ENCODE measurements at regions not wholly inside any gene's neighbourhood (a gene's known extent, or its start where the extent isn't known, plus 50 kb on each side); places are given as distances from the start of the nearest gene placed in this dataset.

DNA sequence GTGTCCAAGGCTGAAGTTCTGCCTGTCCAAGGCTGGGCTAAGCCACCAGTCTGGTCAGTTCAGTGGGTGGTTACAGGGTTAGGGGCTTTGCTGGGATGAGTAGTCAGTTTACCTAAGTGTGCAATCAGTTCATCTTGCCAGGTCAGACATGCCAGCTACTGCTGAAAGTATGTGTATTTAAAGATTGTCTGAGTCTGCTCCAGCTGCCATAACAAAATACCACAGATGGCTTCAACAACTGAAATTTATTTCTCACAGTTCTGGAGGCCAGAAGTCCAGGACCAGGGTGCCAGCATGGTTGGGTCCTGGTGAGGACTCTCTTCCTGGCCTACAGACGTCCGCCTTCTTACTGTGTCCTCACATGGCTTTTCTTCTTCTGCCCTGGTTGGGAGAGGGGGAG, 52.4 kb upstream of the TNS3 start:
- TF ChIP-seq, protein P1, sequence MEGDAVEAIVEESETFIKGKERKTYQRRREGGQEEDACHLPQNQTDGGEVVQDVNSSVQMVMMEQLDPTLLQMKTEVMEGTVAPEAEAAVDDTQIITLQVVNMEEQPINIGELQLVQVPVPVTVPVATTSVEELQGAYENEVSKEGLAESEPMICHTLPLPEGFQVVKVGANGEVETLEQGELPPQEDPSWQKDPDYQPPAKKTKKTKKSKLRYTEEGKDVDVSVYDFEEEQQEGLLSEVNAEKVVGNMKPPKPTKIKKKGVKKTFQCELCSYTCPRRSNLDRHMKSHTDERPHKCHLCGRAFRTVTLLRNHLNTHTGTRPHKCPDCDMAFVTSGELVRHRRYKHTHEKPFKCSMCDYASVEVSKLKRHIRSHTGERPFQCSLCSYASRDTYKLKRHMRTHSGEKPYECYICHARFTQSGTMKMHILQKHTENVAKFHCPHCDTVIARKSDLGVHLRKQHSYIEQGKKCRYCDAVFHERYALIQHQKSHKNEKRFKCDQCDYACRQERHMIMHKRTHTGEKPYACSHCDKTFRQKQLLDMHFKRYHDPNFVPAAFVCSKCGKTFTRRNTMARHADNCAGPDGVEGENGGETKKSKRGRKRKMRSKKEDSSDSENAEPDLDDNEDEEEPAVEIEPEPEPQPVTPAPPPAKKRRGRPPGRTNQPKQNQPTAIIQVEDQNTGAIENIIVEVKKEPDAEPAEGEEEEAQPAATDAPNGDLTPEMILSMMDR (conservative IDR thresholded peaks at IDR 0.05): no peak
- TF ChIP-seq ZFX (IDR thresholded peaks at IDR 0.05): no peak

Measured in C4-2B (cell line).